GM18867 (cell line): ENCODE measurements at regions not wholly inside any gene's neighbourhood (a gene's known extent, or its start where the extent isn't known, plus 50 kb on each side); places are given as distances from the start of the nearest gene placed in this dataset.
A peak's percentile ranks its signal among the peaks of the same experiment; 100 is the strongest.

Experiments used
- ATAC-seq: cut with Tn5 transposase; IDR thresholded peaks from one replicate; pipeline ENCODE4 v1.9.1; 2021; ENCODE audit warnings: mild to moderate bottlenecking, moderate library complexity; ENCODE audit not compliant: unreplicated experiment

DNA sequence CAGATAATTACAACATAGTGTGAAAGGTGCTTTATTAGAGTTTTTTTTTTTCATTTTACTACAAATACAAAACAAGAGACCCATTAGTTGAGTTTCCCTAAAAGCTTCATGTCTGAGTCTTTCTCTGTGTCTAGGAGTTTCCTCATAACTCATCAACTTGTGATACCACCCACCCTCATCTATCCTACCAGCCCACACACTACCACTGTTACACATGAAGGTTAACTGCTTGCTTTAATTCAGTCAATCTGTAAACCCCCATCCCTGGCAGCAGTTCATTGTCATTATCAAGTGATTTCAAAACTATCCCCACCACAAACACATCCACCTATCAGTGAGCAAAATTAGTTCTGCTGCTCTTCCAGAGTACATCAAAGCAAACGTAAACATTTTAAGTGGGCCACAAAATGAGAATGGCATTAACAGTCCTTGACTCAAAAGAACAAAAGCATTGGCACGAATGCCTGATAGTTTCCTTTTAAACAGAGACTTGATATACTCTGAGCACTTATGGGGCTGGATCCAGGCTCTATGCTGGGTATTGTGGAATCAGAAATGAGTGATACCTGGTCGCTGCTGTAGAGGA lies 331.6 kb upstream of the FAM241A start:
- no peak for ATAC-seq

DNA sequence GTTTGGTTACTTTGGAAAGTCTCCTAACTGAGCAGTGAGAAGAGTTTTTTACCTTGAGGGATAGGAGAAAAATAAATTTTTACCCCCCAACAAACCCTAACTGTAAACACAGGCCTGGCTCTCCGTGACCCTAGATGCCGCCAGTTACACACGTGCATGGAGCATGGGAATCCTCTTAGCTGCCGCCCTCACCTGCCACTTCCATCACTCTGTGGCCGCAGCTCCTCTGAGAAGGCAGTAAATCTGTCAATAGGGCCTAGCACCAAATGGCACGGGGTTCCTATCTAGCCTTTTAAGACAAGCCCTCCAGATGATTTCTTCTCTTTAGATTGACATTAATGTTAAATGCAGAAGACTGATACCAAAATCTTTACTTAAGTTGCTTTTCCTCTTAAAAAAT lies 330.3 kb upstream of the FAM241A start:
- no peak for ATAC-seq

DNA sequence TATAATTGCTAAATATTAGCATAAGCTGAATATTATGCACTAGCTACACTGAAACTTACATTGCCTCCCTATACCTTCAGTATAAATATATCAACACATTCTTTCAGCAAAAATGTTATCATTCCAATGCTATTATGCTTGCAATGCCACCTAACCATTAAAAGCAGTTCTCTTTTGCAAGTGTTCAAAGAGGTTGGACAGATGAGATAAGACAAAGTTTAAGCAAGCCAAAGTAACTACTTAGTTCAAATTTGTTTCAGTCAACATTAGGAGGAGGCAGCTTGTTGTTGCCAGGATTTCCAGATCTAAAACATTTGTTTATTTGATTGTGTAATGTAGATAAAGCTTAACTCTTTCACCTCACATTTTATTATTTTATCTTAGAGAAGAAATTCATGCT lies 323.9 kb upstream of the FAM241A start:
- no peak for ATAC-seq

DNA sequence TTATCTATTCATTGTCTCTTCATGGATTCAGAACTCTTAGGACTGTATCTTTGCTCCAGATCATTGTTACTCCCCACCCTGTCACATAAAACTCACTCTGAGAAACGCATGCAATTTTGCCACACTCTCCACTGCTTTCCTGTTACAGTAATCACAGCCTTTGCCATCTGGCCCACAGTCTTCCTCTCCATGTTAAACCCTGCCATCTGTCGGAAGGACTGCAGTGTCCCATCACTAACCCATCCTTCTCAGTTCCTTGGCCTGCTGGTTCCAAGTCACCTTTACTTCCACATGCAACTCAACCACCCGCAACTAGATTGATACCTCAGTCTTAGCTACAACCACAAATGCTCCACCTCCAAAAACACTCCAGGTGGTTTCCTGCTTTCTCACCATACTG lies 308.7 kb upstream of the FAM241A start:
- ATAC-seq = no peak

DNA sequence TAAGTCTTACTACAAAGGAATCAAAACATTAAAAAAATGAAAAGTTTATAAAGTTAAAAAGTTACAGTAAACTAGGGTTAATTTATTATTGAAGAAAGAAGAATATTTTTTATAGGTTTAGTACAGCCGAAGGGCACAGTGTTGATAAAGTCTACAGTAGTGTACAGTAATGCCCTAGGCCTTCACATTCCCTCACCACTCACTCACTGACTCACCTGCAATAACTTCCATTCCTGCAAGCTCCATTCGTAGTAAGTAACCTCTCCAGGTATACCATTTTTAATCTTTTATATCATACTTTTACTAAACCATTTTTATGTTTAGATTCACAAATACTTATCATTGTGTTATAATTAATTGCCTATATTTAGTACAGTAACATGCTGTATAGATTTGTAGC lies 307.5 kb upstream of the FAM241A start:
- no peak for ATAC-seq

DNA sequence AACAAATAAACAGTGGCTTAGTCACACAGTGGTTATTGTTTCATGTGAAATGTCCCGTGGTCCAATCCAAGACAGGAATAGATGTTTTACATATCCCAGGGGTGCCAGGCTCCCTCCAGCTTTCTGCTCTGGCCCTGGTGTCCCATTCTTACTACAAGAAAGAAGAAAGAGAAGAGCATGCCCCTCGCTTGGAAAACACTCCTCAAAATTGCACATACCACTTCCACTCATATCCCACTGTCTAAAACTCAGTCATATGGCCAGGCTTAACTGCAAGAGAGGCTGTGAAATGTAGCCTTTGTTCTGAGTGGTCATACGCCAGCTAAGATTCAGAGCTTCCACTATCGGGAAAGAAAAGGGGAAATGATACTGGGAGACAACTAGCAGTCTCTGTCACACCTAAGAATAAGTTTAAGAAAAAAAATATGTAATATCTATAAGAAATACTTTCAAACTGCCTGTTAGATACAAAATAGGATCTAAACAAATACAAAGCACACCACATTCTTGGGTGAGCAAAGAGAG lies 306.8 kb upstream of the FAM241A start:
- peak; percentile 93 for ATAC-seq

DNA sequence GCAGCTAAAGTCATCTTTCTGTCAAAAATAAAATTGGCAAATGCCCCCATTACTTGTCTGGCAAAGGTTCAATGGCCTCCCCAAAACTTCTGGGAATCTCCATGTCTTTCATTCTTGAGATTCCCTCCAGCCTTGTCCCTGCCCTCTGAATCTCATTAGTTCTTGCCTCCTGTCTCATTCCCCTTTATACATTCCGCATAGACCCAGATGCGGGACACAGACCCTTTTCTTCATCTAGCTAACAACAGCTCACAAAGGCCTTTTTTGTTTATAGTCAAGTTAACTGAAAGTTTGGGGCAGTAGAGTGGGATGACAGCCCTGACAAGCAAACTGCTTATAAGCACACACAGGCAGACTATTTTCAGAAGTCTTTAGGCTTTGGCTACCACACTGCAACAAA lies 306.1 kb upstream of the FAM241A start:
- no peak for ATAC-seq

DNA sequence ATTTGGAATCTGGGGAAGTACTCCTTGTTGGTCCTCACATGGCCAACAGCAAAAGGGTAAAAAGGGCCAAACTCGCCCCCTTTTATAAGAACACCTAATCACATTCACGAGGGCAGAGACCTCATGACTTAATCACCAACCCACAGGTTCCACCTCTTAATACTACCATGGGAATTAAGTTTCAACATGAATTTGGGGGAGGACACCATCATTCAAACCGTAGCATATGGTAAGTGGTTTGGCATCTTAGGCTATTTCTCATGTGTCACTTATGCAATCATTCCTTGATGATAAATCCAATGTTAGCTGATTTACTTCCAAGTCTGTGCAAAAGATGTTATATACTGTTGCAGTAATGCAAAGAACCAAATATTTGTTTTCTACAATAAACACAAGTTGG lies 302.9 kb upstream of the FAM241A start:
- no peak for ATAC-seq

DNA sequence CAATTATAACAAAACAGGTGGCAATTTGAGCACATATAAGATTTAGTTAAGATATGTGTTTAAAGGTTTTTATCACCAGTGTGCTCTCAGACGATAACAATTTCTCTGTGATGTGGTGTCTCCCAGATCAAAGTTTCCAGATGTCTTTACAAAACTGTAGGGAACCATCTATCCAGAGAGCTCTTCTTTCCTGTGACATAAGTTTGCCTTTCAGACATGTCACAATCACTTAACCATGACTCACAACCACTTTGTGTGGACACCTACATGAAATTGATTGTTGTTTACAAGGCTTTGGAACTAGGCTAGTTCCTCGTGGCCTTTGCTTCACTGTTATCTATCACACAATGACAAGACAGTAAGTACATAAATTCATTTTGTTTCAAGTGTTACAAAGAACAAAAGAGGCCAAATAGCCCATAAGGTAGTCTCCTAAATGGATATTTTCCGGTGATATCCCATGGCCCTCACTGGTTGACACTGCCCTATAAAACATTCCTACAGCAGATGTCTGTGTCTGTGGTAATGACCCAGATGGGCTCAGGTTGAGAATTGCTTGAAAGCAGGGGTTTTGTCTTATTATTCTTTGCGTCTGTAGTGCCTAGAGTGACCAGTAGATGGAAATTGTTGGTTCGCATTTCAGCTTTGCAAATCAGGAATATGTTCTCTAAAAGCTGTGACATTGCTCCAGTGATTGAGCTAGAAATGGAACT lies 297.8 kb upstream of the FAM241A start:
- peak; percentile 77 for ATAC-seq

DNA sequence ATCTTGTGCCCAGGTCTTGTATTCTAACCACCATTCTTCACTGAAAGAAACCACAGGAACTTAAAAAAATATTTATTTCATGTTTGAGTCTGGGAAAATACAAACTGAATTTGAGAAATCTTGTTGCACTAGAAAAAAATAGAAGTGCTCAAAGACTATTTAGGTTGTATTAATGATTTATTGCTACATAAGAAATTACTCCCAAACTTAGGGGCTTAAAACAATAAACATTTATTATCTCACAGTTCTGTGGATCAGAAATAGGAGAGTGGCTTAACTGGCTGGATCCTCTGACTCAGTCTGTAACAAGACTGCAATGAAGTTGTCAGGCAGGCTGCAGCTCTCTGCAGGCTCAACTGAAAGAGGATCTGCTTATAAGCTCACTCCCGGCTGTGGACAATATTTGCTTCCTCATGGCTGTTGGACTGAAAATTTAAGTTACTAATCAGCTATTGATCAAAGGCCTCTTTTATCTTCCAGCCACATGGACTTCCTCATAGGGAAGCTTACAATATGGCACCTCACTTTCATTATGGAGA lies 295.4 kb upstream of the FAM241A start:
- no peak for ATAC-seq

DNA sequence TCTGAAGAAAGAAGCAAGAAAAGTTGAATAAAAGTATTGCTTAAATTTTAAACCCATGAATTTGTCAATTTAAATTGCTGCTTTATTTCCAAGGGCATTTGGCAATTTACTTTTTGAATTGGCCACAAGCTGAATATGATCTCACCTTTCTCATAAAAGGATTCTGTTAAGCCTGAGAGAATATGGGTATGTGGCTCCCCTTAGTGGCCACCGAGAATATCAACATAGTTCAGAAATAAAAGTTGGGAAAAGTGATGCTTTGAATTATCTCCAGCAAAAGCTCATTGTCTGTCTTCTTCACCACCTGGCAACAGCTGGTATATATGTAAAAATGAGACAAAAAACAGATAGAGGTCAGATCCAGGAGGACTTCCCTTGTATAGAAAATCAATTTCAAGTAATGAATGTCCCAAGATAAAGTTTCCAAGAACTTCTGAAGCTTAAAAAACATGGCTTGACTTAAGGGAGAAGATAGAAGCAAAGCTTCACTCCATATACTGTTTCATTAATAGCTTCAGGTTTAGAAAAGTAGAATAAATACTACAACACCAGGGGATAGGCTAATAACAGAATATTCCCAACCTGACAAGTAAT lies 290.7 kb upstream of the FAM241A start:
- peak; percentile 60 for ATAC-seq

DNA sequence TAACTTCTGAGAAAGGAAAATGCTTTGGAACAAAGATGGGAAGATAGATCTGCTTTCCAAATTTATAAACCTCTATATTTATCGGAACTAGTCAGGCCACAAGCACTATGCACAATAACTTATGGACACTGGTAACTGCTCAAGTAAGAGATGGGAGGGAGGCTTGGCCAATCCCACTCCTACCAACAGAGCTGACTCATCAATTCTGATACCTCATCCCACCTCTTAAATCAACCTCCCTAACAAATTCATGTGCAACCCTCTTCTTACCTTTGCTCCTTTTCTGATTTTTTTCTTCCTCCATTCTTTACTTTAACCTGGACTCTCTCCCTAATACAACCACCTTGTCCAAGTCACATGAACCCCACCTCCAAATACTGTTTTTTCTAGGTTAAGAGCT lies 289.9 kb upstream of the FAM241A start:
- no peak for ATAC-seq

DNA sequence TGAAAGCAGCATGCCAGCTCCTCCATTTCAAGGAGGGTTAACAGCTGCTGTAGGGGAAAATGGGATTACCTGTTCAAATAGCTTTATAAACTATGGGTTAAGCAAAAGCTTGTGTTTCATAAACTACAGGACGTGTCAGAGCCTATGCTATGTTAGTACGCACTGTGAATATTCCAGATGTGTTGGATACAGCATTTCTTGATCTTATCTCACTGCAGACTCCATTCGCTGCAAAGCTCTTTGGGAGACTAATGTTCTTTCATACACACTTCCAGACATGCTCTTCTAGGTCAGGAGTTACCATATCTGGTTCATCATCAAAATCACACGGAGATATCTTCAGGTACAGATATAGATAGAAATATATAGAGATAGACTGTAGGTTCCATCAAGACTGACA lies 281.2 kb upstream of the FAM241A start:
- ATAC-seq = no peak

DNA sequence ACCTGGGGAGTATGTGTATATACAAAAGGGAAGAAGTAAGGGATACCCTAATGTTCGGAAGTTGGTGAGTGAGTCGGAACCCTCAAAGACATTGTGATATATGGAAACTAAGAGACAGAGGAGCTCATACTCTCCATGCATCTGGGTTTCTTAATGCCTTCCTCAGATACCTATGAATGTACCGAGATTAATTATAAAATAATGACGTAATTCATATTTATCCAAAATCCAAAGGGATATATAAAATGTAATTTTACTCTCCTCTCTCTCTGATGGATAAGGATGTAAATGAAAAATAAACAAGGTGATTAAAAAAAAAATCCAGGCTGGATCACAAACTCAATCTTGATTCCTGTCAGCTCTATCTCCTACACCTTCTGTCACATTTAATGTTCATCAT lies 275.9 kb upstream of the FAM241A start:
- no peak for ATAC-seq

DNA sequence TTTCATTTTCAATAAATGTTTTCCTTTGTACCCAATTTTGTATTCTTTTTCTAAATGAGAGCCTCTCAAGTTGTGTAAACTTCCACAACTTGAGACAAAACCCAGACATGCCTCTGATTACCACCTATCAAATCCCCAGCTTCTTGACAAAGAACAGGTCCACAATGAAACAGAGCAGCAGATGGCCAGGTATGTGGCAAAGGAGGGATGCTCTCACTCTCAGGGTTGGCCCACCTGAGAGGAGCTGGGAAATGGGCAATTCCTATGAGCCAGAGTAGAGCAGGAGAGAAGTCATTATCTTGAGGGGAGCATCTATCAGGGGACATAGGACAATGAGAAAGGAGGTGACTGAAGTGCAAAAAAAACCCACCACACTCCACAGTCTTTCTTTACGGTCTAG lies 273.5 kb upstream of the FAM241A start:
- ATAC-seq = no peak

DNA sequence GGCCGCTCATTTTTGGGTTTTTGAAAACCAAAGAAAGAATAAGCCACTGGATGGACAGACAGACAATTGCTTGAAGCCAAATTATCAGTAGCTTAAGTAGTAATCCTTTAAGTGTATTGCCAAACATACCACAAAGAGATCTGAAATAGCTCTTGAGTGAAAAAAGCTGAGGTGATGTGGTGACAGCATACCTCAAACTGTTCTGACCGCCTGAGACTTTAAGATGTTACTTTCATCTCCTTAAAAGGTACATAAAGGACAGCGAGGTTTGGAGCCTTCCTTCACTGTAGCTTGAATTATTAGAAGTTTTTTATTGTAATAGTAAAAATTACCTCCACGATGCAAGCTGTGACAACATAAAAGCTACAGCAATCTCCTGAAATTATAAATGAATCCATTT lies 271.5 kb upstream of the FAM241A start:
- peak; percentile 77 for ATAC-seq

DNA sequence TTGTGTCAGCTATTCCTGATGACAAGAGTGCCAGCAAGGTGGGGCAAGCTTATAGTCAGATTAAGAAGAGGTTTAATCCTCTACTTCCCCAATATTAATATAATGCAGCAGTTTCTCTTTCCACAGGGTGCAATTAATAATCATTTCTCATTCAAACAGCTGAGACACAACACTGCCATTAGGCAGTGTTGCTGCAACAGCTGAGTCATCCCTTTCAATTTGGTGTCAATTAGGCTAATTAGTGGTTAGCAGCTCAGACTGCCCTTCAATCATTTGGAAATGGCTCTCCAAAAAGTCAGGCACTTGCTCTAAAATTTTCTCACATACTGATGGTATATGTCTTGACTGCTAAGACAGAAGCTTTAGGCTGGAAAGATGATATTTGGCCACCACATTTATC lies 265.7 kb upstream of the FAM241A start:
- ATAC-seq = peak; percentile 66

DNA sequence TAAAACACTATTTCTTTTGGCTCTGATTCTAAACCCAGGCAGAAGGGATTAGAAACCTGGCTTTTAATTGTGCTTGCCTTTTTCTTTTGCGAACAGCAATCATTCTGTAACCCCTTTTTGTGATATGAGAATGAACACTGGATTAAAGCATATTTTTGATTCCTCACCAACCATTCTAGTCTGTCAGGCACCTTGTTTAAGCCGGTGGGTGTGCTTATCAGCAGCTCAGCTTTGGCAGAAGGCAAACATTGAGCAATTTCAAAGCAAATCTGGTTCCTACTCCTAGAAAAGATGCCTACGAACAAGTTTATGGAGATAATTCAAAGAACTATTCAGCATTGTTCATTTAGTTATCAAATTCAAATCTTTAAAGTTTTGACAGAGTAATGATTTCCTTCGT lies 265.1 kb upstream of the FAM241A start:
- no peak for ATAC-seq

DNA sequence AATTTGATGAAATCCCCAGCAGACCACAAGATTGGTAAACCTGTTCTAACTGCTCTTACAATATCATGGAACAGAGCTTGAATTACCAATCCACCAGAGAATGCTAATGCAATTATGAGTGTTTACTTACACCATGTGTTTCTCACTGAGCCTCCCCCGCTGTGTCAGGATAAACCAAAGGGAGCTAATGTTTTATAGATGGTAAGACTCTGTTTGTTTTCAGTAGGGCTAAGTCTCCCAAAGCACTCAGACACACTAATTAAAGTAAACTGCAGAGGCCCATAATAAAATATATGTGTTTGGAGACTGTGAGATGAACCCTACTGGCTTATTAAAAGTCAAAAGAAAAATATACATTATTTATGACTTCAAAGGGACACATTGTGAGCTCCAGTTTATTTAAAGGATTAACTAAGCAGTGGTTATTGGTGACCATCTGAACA lies 261.7 kb upstream of the FAM241A start:
- no peak for ATAC-seq

DNA sequence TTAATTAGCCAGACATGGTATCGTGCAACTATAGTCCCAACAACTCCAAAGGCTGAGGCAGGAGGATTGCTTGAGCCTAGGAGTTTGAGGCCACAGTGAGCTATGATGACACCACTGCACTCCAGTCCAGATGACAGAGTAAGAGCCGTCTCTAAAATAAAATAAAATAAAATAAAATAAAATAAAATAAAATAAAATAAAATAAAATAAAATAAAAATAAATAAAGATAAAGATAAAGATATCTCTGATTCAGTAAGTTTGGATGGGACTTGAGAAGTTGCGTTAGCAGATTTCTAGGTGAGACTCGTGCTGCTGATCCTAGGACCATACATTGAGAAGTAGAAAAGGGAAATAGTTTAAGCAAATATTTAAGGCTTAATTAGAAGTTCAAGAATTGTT lies 254.8 kb upstream of the FAM241A start:
- ATAC-seq = no peak

DNA sequence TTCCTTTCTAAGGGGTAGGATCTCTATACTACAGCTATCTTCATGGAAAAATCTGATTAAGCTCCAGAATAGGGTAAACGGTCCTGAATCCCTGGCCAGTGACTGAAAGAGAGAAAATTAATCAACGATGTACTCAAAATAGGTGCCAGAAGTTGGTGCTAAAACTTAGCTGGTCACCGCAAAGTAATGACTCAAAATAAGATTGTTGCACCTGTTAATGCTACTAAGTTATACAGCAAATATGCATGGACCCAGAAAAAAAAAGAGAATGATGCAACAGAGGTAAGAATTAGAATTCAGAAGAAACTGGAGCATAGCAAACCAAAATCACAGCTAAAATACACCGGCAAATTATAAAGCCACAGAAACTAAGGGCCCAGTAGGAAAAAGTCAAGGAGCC lies 239.7 kb upstream of the FAM241A start:
- ATAC-seq = peak; percentile 90

DNA sequence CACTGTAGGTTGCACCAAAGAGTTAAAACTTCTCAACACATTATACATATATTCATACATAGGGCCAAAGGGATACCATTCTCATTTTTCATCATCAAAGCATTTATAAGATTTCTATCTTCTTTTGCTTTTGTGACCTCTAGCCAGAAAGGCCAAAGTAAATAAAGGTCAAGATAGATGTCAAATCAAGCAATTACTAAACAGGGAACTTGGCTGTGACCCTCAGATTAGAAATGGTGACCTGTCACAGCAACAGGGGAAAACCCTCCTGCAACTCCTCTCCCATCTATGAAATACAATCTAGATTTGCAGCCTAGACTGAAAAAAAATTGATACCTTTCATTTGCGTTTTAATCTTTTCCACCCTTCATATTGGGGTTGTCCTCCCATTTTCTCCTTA lies 225.6 kb upstream of the FAM241A start:
- ATAC-seq = no peak
